CD4-positive, alpha-beta T cell treated with Interleukin-2 at 100 ng/mL for 4 hours (primary cell): ENCODE measurements at regions not wholly inside any gene's neighbourhood (a gene's known extent, or its start where the extent isn't known, plus 50 kb on each side); places are given as distances from the start of the nearest gene placed in this dataset.
"Not testable (repeated sequence)": the region's sequence is repeated elsewhere in the genome, so short reads cannot be mapped to it uniquely, and the experiment has no call there.

ENCODE experiments used
- DNase-seq: peaks from one replicate; pipeline ENCODE4 v3.0.0-alpha.2; 2020; ENCODE audit warnings: low spot score

DNA sequence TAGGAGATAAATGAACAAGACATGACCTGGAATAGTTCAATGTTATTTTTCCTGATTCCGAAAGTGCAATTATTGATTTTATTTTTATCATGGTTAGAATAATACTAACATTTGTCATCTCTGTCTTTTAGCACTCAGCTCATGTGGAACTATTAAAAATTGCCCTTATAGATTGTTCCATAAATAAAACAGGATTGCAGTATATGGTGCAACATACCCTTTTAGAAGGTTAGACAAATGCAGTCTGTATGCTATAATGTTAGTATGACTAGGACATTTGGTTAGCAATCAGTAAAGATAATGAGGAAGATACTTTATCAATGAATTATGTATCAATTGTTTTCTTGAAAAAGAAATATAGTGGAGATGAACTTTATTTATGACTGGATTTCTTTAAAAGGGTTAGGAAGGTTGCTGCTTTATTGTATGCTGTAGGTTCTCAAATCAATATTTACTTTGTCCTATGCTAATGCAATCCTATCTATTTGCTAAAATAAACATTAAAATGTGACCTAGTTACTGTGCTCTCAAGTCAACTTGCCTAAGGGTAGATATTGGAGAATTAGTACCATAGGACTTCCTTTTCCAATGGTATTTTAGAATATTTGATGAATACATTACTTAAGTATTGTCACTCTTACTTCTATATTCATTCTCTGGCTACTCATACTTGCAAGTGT, 348.9 kb upstream of the ISL1 start:
- DNase-seq, result no peak

DNA sequence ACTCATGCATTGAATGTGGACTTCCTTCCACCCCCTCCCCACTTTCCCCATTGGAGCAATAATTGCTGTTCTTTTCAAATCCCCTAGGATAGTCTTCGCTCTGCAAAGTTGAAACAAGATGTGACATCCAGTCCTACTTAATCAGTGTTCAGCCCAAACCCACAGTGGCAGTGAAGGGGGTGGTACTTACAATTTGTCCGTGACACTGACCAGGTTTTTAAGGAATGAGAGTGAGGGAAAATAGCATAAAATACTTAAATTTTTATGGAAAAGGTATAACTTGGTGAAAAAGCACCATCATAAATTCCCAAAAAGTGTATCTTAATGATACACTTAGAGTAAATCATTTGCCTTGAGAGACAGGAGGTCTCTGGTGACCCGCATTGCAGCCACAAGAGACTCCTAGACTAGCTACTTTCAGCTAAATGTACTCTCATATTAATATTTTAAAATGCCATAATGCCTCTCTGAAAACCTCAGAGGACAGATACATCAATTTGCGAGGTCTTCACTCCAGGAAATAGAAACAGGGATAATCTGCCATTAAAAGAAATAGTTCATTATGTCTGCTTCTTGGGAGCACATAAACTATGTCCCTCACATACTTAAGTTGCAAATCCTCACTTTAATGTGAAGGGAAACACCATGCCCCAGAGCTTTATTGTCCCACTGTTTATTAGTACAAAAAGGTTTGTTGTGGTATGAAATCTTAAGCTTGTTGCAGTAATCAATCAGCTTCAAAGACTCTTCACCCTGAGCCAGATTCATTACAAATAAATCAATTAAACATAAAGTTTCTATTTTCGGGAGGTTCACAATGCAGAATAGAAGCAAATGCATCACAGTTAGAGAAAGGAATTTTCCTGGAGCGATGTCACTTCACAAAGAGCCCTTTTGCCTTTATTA, 343.6 kb upstream of the ISL1 start:
- DNase-seq, result no peak

GRCh38 chr5:51043745-51044144, 339.5 kb upstream of the ISL1 start:
- DNase-seq, result no peak

- no peak for DNase-seq
Observed at GRCh38 chr5:51047369-51047768, 335.9 kb upstream of the ISL1 start.

GRCh38 chr5:51053361-51053760, 329.9 kb upstream of the ISL1 start:
- no peak for DNase-seq

DNA sequence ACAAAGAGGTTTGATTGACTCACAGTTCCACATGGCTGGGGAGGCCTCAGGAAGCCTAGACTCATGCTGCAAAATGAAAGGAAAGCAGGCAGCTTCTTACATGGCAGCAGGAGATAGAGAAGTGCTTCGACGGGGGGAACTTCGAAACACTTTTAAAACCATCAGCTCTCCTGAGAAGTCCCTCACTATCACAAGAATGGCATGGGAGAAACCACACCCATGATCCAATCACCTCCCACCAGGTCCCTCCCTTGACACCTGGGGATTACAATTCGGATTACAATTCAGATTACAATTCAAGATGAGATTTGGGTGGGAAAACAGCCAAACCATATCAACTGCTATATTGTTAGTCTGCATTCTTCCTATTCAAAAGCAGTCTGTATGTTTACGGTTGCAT, 322.3 kb upstream of the ISL1 start:
- DNase-seq, result no peak

DNA sequence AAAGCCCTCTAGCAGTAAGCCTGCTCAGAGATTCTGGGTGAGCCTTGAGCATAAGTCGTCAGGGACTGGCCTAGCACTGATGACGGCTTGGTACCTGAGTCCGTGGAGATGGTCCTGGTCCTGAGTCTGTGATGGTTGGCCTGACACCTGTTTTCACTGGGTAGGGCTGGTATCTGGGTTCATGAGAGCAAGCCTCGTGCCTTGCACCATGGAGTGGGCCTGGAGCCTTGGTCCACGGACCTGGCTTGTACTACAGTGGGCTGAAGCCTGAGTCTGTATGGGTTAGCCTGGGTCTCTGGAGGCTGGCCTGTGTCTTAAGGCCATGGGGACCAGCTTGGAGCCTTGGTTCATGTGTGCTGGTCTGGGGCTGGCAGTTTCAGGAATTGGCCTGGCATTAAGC, 310.3 kb upstream of the ISL1 start:
- DNase-seq, result no peak

GRCh38 chr5:51082741-51083140, 300.5 kb upstream of the ISL1 start:
- no peak for DNase-seq

- no peak for DNase-seq
Observed at GRCh38 chr5:51091816-51092215, 291.4 kb upstream of the ISL1 start.

DNA sequence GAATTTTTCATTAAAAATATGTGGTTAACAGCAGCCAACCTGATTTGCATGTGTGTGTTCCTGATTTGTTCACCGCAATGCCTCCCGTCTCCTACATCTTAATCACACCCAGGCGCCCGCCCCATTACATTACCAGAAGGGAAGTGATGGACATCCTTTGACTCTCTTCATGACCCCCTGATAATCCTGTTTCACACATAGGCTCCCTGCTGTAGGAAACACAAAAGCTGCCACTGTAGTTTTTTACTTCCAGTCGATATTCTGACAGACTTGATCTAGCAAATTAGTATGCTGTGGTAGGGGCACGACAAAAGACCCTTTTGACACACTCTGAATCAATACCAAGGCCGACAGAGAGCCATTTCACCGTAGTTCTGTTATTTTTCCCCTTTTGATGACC, 287.8 kb upstream of the ISL1 start:
- DNase-seq, result no peak

GRCh38 chr5:51096859-51097258, 286.4 kb upstream of the ISL1 start:
- no peak for DNase-seq

DNA sequence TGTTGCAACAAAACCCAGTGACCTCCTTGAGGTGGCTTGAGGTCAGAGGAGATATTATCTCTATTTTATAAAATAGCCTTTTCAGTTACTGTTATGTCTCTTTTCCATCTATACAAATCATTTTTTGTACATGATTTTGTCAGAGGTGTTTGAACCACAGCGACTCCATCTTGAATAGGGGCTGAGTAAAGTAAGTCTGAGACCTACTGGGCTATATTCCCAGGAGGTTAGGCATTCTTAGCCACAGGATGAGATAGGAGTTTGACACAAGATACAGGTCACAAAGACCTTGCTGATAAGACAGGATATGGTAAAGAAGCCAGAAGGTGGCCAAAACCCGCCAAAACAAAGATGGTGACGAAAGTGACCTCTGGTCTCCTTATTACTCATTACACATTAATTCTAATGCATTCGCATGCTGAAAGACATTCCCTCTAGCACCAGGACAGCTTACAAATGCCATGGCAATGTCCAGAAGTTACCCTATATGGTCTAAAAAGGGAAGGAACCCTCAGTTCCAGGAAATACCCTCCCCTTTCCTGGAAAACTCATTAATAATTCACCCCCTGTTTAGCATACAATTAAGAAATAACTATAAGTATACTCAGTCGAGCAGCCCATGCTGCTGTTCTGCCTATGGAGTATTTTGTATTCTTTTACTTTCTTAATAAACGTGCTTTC, 283.9 kb upstream of the ISL1 start:
- no peak for DNase-seq

GRCh38 chr5:51104556-51104955, 278.7 kb upstream of the ISL1 start:
- DNase-seq, result no peak

DNA sequence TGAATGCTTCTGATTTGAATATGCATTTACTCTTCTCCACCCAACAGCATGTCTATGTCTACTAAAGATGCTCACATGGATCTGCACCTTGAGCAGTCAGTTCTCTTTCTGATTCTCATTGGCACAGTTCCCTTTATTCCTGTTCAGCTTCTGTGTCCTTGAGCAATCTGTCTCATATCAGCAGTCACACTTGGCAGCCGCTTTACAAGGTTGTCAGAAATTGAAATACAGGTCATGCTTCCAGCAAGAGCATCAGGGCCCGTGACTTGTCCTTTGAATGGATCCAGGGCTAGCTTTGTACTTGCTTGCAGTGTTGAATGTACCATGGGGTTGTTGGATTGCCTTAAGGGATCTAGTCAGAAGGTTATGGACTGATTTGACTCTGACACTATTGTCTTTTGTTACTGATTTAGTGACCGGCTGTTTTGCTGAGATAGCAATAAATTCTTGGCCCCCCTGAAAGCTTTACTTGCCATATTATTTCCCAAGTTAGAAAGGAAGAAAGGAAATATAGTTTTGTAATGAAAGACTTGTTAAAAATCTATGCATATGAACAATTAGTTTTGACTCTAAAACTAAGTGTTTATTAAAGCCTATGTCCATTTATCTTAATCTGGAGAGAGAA, 273.4 kb upstream of the ISL1 start:
- DNase-seq, result no peak

DNA sequence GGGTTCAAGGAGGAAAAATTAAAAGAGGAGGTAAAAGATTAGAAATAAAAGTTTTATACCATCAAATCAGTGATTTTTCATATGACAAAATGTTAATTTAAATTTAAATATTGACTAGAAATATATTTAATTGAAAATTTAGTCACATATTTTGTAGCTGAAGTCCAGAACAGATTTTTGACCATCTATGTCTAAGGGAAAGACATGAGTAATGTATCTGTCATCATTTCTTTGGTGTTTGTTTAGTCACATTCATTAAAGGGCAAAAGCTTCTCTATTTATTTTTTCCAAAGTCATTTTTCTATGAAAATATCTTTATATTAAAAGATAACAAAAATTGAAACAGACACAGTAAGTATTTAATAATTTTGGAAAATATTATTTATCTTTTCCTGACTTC, 252.0 kb upstream of the ISL1 start:
- no peak for DNase-seq

DNA sequence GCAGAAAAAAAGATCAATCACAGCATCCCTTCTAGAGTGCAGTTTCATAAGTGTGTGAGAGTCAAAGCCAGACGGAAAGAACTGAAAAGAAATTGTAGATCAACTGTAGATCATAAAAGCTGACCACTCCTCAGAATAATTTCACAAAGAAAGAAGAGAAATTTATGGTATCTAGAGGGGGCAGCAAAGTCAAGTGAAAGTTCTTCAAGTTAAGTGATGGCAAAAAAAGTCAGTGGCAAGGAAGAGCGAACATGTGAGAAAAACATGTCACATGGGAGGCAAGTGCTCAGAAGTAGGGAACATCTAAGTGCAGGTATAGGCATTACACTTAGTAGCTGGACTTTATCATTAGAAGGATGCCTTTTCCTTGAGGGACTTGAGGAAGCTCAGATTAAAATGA, 245.1 kb upstream of the ISL1 start:
- DNase-seq, result no peak

DNA sequence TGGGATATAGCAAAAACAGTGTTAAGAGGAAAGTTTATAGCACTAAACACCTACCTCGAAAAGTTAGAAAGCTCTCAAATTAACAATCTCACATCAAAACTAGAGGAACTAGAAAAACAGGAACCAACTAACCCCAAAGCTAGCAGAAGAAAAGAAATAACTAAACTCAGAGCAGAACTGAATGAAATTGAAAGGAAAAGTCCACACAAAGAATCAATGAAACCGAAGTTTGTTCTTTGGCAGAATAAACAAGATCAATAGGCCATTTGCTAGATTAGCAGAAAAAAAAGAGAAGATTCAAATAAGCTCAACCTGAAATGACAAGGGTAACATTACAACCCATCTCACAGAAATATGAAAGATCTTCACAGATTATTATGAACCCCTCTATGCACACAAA, 234.8 kb upstream of the ISL1 start:
- DNase-seq, result no peak

DNA sequence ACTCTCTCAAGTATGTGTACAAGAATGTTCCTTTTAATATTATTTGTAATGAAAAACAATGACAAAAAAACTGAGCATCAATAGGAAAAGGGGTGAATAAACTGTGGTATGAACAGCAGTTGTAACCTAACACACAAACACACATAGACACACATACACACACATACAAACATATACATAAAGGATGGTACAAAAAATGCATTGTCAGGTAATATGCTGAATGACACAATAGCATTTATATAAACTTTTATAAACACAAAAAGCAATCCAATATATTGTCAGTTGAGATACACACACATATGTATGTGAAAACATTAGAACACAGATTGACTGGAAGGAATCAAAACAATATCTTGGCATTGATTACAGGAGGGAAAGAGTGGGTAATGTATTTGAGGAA, 227.0 kb upstream of the ISL1 start:
- no peak for DNase-seq

DNA sequence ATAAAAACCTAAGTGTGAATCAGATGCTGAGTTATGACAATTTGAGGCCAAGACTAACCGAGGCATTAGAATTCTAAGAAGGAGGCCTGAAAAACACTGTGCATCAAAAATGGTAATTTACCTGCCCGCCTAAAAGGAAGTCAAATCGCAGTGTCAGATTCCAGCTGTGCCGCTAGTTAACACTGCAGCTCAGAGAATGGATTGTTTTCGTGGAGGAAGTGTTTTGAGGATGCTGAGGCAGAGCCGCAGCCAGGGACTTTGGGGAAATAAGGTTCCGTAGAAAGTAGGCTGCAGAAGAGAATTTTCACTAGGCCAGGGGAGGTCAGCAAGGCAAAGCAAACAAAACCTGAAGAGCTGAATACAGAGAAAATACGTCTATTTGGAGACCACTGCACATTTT, 226.4 kb upstream of the ISL1 start:
- no peak for DNase-seq

DNA sequence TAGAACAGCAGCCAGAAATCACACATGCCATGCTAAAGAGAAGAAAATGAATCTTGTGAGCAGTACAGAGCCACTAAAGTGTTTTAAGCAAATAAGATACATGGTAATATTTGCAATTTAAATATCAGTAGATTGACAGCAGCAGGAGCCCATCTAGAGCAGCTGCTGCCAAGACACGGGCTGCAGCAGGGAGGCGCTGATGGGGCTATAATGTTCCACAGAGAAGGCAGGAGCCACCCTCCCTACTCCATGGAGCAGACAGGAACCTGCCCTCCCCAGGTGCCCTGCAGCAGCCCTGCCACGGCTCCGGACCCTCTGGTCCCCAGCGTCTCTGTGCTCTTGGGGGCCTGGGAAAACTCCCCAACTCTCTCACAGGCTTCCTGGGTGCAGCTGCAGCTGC, 224.1 kb upstream of the ISL1 start:
- no peak for DNase-seq

GRCh38 chr5:51159606-51160005, 223.6 kb upstream of the ISL1 start:
- no peak for DNase-seq

DNA sequence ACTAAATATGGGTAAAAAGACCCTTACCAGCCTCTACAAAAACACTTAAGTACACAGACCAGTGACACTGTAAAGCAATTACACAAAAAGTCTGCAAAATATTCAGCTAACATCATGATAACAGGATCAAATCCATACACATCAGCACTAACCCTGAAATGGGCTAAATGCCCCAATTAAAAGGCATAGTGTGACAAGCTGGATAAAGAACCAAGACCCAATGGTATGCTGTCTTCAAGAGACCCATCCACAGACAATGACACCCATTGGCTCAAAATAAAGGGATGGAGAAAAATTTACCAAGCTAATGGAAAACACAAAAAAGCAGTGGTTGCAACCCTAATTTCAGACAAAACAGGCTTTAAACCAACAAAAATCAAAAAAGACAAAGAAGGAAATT, 221.0 kb upstream of the ISL1 start:
- no peak for DNase-seq

GRCh38 chr5:51165621-51166020, 217.6 kb upstream of the ISL1 start:
- not testable (repeated sequence) for DNase-seq
